ENCODE measurements at regions not wholly inside any gene's neighbourhood (a gene's known extent, or its start where the extent isn't known, plus 50 kb on each side); places are given as distances from the start of the nearest gene placed in this dataset.
A peak's percentile ranks its signal among the peaks of the same experiment; 100 is the strongest.

DNA sequence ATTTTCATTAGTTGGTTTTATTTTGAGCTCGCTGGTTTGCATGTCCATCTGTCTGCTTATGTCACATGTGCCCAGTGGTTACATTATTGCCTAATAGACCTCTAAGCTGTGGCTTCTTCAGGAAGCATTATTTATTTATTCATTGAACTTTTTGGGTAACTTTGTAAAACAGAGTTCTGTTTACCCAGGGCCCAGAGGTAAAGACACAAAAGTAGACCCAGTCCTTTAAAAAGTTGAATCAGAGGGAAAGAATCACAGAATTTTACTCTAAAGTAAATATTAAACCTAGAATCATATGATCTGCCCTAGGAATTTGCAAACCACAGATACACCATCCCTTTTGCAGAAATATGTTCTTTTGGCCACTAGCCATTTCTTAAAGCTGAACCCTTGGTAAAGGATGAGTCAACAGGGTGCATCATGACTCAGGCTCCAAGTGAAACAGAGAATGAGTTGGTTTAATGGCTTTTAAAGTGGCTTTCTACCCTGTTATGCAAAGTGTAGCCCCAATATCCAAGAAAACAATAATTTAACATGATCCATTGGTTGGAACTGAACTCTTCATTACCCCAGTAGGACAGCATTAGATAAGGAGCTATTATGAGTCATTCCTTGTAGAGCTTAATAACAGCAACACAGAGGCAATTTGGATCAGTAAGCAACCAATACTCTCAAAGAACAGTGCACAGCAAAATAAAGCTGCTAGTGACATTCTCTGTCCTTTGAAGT, 236.3 kb downstream of the KCNJ2 start:
- DNase-seq (ENCODE audit: extremely low read depth, insufficient read length): peak; percentile 25
- Histone ChIP-seq H3K4me3 (replicated peaks; ENCODE audit: low read depth, low read length) (no peak overlapping the region), H3K36me3 (ENCODE audit: control insufficient read depth, insufficient read depth, low read length) (no peaks in the 10 kb centered on the region), H3K27me3 (replicated peaks; ENCODE audit: control insufficient read depth, insufficient read depth, low read length) (no peaks in the 10 kb centered on the region)
- TF ChIP-seq, protein P1, sequence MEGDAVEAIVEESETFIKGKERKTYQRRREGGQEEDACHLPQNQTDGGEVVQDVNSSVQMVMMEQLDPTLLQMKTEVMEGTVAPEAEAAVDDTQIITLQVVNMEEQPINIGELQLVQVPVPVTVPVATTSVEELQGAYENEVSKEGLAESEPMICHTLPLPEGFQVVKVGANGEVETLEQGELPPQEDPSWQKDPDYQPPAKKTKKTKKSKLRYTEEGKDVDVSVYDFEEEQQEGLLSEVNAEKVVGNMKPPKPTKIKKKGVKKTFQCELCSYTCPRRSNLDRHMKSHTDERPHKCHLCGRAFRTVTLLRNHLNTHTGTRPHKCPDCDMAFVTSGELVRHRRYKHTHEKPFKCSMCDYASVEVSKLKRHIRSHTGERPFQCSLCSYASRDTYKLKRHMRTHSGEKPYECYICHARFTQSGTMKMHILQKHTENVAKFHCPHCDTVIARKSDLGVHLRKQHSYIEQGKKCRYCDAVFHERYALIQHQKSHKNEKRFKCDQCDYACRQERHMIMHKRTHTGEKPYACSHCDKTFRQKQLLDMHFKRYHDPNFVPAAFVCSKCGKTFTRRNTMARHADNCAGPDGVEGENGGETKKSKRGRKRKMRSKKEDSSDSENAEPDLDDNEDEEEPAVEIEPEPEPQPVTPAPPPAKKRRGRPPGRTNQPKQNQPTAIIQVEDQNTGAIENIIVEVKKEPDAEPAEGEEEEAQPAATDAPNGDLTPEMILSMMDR (IDR thresholded peaks at IDR 0.05; ENCODE audit: insufficient read depth, low read length, poor library complexity, severe bottlenecking): no peak

DNA sequence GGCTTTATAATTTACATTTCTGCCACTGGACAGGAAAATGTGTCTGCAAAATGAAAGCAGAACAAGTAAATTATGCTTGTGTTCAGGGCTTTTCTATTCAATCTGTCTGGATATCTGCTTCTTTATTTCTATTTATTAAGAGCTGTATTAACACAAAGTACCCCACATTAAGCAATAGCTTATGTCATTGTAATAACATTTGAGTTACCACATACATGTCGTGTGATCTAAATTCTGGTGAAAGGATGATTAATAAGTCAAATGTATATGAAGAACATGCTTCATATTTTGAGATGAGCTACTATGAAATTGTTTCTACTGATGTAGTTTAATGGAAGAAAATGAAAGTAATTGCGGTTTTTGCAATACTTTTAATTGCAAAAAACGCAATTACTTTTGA, 238.2 kb downstream of the KCNJ2 start:
- no peak overlapping the region for H3K4me3 ChIP-seq (replicated peaks; ENCODE audit: low read depth, low read length)
- TF ChIP-seq, protein P1 (IDR thresholded peaks at IDR 0.05; ENCODE audit: insufficient read depth, low read length, poor library complexity, severe bottlenecking): no peak
- no peak for DNase-seq (ENCODE audit: extremely low read depth, insufficient read length)
- no peaks in the 10 kb centered on the region for H3K36me3 ChIP-seq (ENCODE audit: control insufficient read depth, insufficient read depth, low read length)
- no peaks in the 10 kb centered on the region for H3K27me3 ChIP-seq (replicated peaks; ENCODE audit: control insufficient read depth, insufficient read depth, low read length)

DNA sequence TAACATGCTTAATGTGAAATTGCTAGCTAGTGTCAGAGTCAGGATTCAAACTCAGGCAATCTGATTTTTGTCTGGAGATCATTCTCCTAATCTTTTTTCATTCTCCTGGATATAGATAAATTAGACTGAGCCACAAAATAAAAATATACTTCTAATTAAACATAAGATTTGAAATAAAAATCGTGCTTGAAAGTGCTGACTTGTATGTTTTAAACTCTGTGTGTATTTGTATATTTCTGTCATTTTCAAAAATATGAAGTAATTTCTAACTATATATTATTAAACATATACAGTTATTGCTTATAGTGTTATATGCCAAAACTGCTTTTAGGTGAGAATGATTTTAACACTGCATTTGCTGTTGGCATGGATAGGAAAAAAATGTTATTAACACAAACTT, 239.4 kb downstream of the KCNJ2 start:
- Histone ChIP-seq H3K36me3 (ENCODE audit: control insufficient read depth, insufficient read depth, low read length) (no peaks in the 10 kb centered on the region), H3K27me3 (replicated peaks; ENCODE audit: control insufficient read depth, insufficient read depth, low read length) (no peaks in the 10 kb centered on the region), H3K4me3 (replicated peaks; ENCODE audit: low read depth, low read length) (no peak overlapping the region)
- DNase-seq (ENCODE audit: extremely low read depth, insufficient read length): no peak
- TF ChIP-seq, protein P1 (IDR thresholded peaks at IDR 0.05; ENCODE audit: insufficient read depth, low read length, poor library complexity, severe bottlenecking): no peak

DNA sequence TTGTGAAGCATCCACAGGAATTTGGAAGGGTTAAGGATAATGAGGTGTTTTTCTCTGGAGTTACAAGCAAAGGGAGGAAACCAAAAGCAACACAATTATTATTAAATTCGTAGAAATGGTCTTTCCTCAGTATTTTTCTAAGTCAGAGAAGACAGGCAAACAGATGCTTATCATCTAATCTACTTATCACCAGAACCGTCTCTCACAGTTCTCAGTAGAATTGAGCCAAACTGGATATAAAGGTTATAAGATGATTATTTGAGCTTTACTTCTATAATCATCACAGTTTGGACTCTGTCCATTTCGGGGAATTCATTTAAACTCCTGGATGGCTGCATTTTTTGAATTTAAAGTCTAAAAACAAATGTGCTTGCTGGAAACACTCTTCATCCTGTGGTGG, 245.0 kb downstream of the KCNJ2 start:
- no peak for DNase-seq (ENCODE audit: extremely low read depth, insufficient read length)
- Histone ChIP-seq H3K36me3 (ENCODE audit: control insufficient read depth, insufficient read depth, low read length) (no peaks in the 10 kb centered on the region), H3K27me3 (replicated peaks; ENCODE audit: control insufficient read depth, insufficient read depth, low read length) (no peaks in the 10 kb centered on the region), H3K4me3 (replicated peaks; ENCODE audit: low read depth, low read length) (no peak overlapping the region)
- TF ChIP-seq, protein P1 (IDR thresholded peaks at IDR 0.05; ENCODE audit: insufficient read depth, low read length, poor library complexity, severe bottlenecking): no peak

DNA sequence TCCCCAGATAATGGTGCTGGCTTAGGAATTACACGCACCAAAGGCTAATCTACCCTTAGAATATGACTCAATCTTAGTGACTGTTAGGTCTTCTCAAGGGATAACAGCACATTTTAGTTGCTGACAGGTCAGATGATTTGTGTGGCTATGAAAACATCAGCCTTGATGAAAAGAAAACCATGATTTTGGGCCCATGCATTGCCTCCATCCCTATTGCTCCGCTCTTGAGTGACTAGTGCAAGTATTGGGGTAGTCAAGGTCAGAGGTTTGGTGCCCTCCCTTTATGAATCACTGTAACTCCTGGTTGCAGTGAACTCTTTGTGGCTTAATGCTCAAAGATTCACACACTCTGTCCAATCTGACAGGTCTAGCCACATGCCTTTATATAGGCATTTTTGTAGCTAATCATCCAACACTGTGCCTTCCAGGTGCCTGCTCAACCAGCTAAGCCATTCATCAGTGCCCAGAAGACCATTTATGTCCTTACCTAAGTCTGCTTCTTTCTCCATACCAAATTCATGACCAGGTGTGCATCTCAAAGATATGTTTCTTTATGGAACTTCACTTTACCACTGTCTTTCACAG, 251.6 kb downstream of the KCNJ2 start:
- TF ChIP-seq, protein P1 (IDR thresholded peaks at IDR 0.05; ENCODE audit: insufficient read depth, low read length, poor library complexity, severe bottlenecking): no peak
- no peaks in the 10 kb centered on the region for H3K36me3 ChIP-seq (ENCODE audit: control insufficient read depth, insufficient read depth, low read length)
- no peaks in the 10 kb centered on the region for H3K27me3 ChIP-seq (replicated peaks; ENCODE audit: control insufficient read depth, insufficient read depth, low read length)
- H3K4me3 ChIP-seq (replicated peaks; ENCODE audit: low read depth, low read length): no peak overlapping the region
- DNase-seq (ENCODE audit: extremely low read depth, insufficient read length): no peak

All from GM06990 (cell line).